Upper lobe of left lung (tissue), 6 donors: ENCODE measurements at regions not wholly inside any gene's neighbourhood (a gene's known extent, or its start where the extent isn't known, plus 50 kb on each side); places are given as distances from the start of the nearest gene placed in this dataset.
"Not testable (repeated sequence)": the region's sequence is repeated elsewhere in the genome, so short reads cannot be mapped to it uniquely, and the experiment has no call there.

Source experiments
- ATAC-seq, 2 donors: fragments of 200-7000 bp; cut with Tn5 transposase; one replicate each; pipeline ENCODE4 v1.9.1; 2022; ENCODE audit warnings: mild to moderate bottlenecking in 2 of 2, moderate library complexity in 2 of 2; ENCODE audit not compliant: low FRiP score in 2 of 2
- DNase-seq, 2 donors: peaks; one replicate each; pipeline ENCODE4 v3.0.0-alpha.2; 2019 to 2020
- H3K27ac ChIP-seq, 4 donors: fragments of 200-600 bp; sonication (generic); one replicate each; pipeline ENCODE4 v1.5.1; 2016 to 2019
- H3K27me3 ChIP-seq, 4 donors: fragments of 200-600 bp; sonication (generic); one replicate each; pipeline ENCODE4 v1.5.1; 2017 to 2019
- H3K36me3 ChIP-seq, 4 donors: fragments of 200-600 bp; sonication (generic); one replicate each; pipeline ENCODE4 v1.5.1; 2016 to 2019
- H3K4me1 ChIP-seq, 4 donors: fragments of 200-600 bp; sonication (generic); one replicate each; pipeline ENCODE4 v1.5.1; 2018 to 2019
- H3K4me3 ChIP-seq, 4 donors: fragments of 200-600 bp; sonication (generic); one replicate each; pipeline ENCODE4 v1.5.1; 2017 to 2019; ENCODE audit warnings: mild to moderate bottlenecking in 2 of 4, moderate library complexity in 1 of 4
- H3K9me3 ChIP-seq, 4 donors: fragments of 200-600 bp; sonication (generic); one replicate each; pipeline ENCODE4 v1.5.1; 2018 to 2019
- EP300 ChIP-seq, 4 donors: sonication (generic); formaldehyde crosslinking; IDR thresholded peaks; one replicate each; pipeline ENCODE4 v1.5.1; 2017; ENCODE audit warnings: antibody characterized with exemption in 4 of 4, control low read depth in 2 of 4
- POLR2A ChIP-seq, 4 donors: fragments of 450-650 bp; IDR thresholded peaks; one replicate each; pipeline ENCODE4 v1.5.1; 2016 to 2017; ENCODE audit warnings: antibody characterized with exemption in 4 of 4, mild to moderate bottlenecking in 2 of 4
- POLR2AphosphoS5 ChIP-seq, 2 donors: sonication (generic); formaldehyde crosslinking; IDR thresholded peaks; one replicate each; pipeline ENCODE4 v1.5.1; 2017; ENCODE audit warnings: antibody characterized with exemption in 2 of 2
- WGBS, 2 donors: methylation state at CpG; one replicate each; pipeline ENCODE4 v1.1.5; 2017 to 2018; 5-methylcytosine and 5-hydroxymethylcytosine counted together
- TF ChIP-seq, protein P1 (sequence below), 6 experiments: fragments of 450-650 bp in 4 of 6; fragments of 200-600 bp in 2 of 6; sonication (generic) in 2 of 6; IDR thresholded peaks; one replicate each; pipeline ENCODE4 v1.5.1; 2016 to 2019; ENCODE audit warnings: antibody characterized with exemption in 6 of 6
- donor health status: DM: no; HTN: no; CAD: no; lungs with moderate emphysema.
- donor health status: DM: no; HTN: yes; CAD: no; lungs with severe emphysema.

DNA sequence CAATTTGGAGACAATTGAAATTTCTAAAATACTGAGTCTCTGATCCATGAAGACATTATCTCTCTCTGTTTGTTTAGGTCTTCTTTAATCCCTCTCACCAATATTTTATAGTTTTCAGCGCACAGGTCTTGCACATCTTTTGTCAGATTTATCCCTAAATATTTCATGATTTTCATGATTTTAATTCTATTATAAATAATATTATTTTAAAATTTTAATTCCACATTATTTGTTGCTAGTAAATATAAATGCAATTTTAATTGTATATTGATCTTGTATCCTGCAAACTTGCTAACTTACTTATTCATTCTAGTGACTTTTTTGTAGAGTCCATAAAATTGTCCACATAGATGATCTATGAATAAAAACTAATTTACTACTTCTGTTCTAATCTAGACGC lies 112.6 kb upstream of the TNPO1 start:
- Histone ChIP-seq H3K27me3 (no peaks in the 10 kb centered on the region), H3K27ac (no peak overlapping the region), H3K4me1 (no peaks in the 10 kb centered on the region), H3K4me3 (no peak overlapping the region), H3K9me3 (peaks cover 0 to 4% (median 0%) of the 10 kb centered on the region in 4 donors), H3K36me3 (no peaks in the 10 kb centered on the region)
- WGBS, 2 donors = 60 to 88% methylated on average over 2 of the region's 2 CpGs
- DNase-seq (no peak), ATAC-seq (no peak)
- TF ChIP-seq POLR2A (IDR thresholded peaks at IDR 0.05) = no peak
- TF ChIP-seq, protein P1, sequence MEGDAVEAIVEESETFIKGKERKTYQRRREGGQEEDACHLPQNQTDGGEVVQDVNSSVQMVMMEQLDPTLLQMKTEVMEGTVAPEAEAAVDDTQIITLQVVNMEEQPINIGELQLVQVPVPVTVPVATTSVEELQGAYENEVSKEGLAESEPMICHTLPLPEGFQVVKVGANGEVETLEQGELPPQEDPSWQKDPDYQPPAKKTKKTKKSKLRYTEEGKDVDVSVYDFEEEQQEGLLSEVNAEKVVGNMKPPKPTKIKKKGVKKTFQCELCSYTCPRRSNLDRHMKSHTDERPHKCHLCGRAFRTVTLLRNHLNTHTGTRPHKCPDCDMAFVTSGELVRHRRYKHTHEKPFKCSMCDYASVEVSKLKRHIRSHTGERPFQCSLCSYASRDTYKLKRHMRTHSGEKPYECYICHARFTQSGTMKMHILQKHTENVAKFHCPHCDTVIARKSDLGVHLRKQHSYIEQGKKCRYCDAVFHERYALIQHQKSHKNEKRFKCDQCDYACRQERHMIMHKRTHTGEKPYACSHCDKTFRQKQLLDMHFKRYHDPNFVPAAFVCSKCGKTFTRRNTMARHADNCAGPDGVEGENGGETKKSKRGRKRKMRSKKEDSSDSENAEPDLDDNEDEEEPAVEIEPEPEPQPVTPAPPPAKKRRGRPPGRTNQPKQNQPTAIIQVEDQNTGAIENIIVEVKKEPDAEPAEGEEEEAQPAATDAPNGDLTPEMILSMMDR (IDR thresholded peaks at IDR 0.05) = no peak
- no peak for TF ChIP-seq EP300 (IDR thresholded peaks at IDR 0.05)

DNA sequence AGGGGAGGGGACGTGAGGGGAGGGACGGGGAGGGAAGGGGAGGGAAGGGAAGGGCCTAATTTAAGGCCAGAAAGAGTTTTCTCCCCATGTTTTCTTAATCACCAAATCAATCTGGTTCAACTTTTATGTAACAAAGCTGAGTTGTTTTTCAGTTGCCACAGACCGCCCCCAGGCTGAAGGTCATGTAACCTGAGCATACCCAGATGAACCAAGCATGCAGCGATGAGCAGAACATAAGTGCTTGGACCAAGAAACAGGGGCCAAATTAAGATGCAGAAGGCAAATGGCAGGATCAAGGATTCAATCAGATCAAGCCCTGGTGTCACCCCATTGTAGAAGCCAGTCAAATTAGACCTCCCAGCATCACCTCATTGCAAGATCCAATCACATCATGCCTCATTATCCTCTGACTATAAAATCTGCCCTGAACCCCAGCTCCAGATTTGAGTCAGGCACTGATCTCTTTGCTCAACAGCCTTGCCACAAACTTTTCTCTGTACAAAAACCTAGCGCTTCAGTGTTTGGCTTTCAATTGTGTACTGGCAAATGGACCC lies 113.5 kb upstream of the TNPO1 start:
- no peaks in the 10 kb centered on the region for H3K4me1 ChIP-seq
- ATAC-seq (no peak), DNase-seq (no peak)
- no peak overlapping the region for H3K27ac ChIP-seq
- H3K4me3 ChIP-seq = no peak overlapping the region
- H3K27me3 ChIP-seq = no peaks in the 10 kb centered on the region
- H3K9me3 ChIP-seq = no peaks in the 10 kb centered on the region
- TF ChIP-seq EP300 (IDR thresholded peaks at IDR 0.05) = no peak
- TF ChIP-seq, protein P1 (IDR thresholded peaks at IDR 0.05) = no peak
- no peak for TF ChIP-seq POLR2A (IDR thresholded peaks at IDR 0.05)
- no peak for TF ChIP-seq POLR2AphosphoS5 (IDR thresholded peaks at IDR 0.05)
- WGBS, 2 donors = 77 to 86% methylated on average over 4 to 5 of the region's 5 CpGs
- no peaks in the 10 kb centered on the region for H3K36me3 ChIP-seq

DNA sequence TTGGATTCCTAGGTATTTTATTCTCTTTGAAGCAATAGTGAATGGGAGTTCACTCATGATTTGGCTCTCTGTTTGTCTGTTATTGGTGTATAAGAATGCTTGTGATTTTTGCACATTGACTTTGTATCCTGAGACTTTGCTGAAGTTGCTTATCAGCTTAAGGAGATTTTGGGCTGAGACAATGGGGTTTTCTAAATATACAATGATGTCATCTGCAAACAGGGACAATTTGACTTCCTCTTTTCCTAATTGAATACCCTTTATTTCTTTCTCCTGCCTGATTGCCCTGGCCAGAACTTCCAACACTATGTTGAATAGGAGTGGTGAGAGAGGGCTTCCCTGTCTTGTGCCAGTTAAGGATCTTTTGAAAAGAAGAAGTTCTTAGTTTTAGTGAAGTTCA lies 114.4 kb upstream of the TNPO1 start:
- H3K27ac ChIP-seq, H3K27me3 ChIP-seq, DNase-seq, H3K4me1 ChIP-seq, H3K36me3 ChIP-seq, ATAC-seq, H3K9me3 ChIP-seq, H3K4me3 ChIP-seq: not testable (repeated sequence)

DNA sequence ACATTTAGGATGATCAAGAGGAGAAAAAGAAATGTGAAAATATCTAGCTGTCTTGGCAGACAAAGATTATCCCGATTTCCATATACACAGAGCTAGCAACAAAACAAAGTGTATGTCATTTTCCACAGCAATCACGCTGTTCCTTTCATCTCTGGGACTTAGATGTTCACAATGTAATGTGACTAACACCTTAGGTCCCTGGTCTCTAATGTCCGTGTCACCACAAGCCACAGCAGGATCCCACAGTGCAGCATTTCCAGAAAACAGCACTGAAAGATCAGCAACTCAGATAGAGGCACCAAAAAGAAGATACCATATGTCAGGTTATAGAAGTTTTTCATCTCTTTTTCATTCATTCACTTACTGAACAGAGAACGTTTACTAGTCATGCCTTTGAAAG lies 118.0 kb upstream of the TNPO1 start:
- no peak for TF ChIP-seq POLR2A (IDR thresholded peaks at IDR 0.05)
- TF ChIP-seq EP300 (IDR thresholded peaks at IDR 0.05) = no peak
- TF ChIP-seq, protein P1 (IDR thresholded peaks at IDR 0.05) = no peak
- no peak for TF ChIP-seq POLR2AphosphoS5 (IDR thresholded peaks at IDR 0.05)
- H3K9me3 ChIP-seq = no peaks in the 10 kb centered on the region
- DNase-seq (no peak), ATAC-seq (no peak)
- no peak overlapping the region for H3K4me3 ChIP-seq
- WGBS, 2 donors = 58 to 62% methylated on average over 4 of the region's 4 CpGs
- H3K36me3 ChIP-seq = no peaks in the 10 kb centered on the region
- H3K27ac ChIP-seq = no peak overlapping the region
- H3K4me1 ChIP-seq = no peaks in the 10 kb centered on the region
- no peaks in the 10 kb centered on the region for H3K27me3 ChIP-seq

DNA sequence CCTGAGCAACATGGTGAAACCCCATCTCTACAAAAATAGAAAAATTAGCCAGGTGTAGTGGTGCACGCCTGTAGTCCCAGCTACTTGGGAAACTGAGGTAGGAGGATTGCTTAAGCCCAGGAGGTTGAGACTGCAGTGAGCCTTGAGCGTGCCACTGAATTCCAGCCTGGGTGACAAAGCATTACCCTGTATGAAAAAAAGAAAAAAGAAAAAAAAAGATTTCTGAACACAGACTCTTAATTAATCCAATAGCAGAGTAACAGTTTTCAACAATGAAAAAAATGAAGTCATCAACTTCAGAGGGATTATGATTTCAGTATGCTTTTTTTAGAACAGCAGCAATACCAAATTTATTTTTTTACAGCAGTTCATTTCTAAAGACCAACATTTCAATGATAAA lies 118.8 kb upstream of the TNPO1 start:
- no peak overlapping the region for H3K27ac ChIP-seq
- TF ChIP-seq POLR2A (IDR thresholded peaks at IDR 0.05) (no peak), EP300 (IDR thresholded peaks at IDR 0.05) (no peak), POLR2AphosphoS5 (IDR thresholded peaks at IDR 0.05) (no peak)
- TF ChIP-seq, protein P1 (IDR thresholded peaks at IDR 0.05) = no peak
- no peak overlapping the region for H3K4me3 ChIP-seq
- H3K36me3 ChIP-seq = no peaks in the 10 kb centered on the region
- H3K4me1 ChIP-seq = no peaks in the 10 kb centered on the region
- DNase-seq (no peak), ATAC-seq (no peak)
- H3K9me3 ChIP-seq = no peaks in the 10 kb centered on the region
- no peaks in the 10 kb centered on the region for H3K27me3 ChIP-seq
- 93% methylated on average over 2 of the region's 2 CpGs for WGBS, 2 donors
